Renal cortex interstitium (tissue), 11 donors: ENCODE measurements at regions not wholly inside any gene's neighbourhood (a gene's known extent, or its start where the extent isn't known, plus 50 kb on each side); places are given as distances from the start of the nearest gene placed in this dataset.

Experiments used
- DNase-seq, 11 donors: peaks; one replicate each; pipeline ENCODE4 v3.0.0-alpha.2; 2013; ENCODE audit warnings: low read depth in 9 of 11, low spot score in 4 of 11; ENCODE audit errors: extremely low read depth in 1 of 11

DNA sequence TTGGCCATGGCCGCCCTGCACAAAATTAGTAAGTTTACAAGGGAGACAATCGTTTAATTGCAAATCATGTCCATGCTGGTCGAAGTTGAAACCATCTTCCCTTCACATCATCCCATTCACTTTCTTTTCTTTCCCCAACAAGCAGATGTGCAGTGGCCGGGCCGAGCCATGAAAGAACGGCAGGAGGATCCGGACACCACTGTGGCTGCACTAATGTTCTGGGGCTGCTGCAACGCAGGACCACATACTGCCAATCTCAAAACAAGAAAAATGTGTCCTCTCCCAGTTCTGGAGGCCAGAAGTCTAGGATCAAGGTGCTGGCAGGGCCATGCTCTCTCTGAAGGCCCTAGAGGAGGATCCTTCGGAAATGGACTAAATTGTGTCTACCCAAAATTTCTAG lies 227.4 kb upstream of the MYT1L start:
- DNase-seq = no peak

DNA sequence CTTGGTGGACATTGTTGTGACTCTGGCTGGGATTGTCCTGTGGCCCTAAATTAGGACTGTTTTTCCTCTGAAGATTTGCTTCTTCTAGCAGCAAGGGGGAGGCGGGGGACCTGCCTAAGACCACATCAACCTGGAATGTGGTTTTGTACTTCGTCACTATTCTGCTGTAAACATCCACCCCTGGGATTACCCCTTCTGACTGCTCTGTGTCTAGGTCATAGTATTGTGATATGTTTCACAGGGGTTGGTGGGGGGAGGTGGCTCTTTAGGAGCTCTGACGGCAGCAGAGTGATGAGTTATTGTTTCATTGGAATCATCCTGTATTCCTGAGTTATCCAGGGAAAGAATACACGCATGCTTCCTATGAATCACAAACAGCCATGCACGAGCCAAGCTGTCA lies 226.4 kb upstream of the MYT1L start:
- no peak for DNase-seq

DNA sequence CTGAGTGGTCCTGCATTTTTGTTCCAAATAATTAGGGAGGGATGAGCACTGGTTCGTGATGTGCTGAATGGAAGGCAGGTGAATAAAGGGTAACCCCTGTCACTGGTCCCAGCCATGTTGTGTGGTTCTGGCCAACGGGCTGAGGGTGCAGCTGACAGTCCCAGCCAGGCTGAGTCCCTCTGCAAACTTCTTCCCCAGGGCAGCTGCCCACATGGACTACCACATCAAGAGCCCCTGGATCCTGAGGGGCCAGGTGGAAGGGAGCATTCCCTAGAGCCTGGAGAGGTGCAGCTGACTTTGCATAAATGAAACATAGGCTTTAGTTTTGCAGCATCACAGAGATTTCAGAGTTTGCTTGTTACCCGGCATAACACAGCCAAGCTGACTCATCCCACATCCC lies 219.8 kb upstream of the MYT1L start:
- DNase-seq = no peak

DNA sequence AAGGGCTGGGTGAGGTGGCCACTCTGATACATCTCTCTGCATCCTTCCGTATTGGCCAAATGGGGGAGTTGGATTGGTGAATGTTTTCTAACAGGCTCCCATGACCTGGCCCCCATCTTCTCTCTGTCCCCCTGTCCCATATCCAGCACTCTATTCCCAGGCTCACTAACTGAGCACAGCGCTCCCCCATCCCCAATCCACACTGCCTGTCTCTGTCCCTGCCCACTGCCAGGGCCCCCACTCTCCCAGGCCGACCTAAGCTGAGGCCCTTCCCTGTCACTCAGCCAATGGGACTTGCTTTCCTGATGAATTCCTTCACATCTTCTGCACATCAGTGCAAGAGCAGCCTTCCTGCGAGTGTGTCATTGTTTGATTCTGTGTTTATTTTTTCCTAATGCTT lies 216.8 kb upstream of the MYT1L start:
- no peak for DNase-seq

DNA sequence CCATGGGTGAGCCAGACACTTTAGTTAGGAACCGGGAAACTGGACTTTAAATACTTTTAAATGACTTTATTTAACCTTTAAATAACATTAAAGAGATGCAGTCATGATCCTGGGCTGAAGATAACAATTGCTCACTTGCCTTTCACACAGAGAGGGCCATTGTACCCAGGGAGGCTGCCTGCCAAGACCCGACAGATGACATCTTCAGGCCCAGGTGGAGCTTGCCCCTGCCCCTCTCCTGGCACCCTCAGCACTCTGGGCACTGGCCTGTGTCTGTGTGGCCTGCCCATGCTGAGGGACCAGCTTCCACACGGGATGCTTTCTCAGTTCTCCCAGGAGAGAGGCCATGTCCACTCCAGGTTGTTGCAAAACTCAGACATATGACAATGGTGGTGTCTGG lies 216.4 kb upstream of the MYT1L start:
- DNase-seq = no peak

DNA sequence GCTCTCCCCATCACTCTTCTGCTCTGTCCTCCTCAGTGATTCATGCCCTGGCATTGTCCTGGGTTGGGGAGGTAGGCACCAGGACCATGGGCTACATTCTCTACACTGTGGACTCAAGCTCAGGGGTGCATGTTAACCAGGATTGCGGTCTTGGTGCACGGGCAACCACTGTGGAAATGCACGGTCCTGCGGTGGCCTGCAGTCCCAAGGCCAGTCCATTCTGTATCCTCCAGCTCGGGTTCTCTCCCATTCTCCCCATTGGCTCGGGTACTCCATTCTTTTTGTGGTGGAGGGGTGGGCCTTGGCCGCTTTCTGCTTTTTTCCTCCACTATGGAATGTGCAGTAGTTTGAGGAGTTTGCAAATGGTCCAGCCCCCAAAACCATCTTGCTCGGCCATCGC lies 215.0 kb upstream of the MYT1L start:
- no peak for DNase-seq

DNA sequence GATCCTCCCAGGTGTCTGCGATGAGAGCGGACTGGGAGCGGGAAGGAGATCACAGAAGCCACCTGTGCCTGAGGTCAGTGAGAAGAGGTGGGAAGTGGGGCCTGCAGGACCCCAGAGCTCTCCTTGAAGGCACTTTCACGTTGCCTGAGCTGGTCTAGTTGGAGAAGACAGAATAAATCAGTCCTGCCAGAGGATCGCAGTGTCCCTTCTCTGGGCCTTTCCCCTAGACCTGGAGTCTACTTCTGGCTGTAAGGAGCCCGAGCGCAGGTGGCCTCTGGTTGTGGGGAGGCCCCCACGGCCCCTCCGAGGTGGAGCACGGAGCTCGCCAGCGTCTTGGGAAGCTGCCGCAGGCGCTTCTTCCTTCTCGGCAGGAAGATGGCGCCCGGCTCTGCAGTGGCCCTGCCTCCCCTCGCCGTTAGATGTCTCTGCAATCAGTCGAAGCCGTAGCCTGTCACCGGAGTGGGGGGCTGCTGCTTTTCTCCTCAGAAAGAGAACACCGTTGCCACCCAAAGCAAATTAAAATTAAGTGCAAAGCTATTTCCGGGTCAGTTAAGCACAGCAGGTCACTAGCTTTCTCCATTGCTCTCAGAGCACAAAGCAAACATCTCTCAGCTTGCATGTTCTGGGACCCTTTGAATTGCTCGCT lies 212.0 kb upstream of the MYT1L start:
- DNase-seq = peak in 5 of 11 donors; percentile 29 to 51 (median 45)

DNA sequence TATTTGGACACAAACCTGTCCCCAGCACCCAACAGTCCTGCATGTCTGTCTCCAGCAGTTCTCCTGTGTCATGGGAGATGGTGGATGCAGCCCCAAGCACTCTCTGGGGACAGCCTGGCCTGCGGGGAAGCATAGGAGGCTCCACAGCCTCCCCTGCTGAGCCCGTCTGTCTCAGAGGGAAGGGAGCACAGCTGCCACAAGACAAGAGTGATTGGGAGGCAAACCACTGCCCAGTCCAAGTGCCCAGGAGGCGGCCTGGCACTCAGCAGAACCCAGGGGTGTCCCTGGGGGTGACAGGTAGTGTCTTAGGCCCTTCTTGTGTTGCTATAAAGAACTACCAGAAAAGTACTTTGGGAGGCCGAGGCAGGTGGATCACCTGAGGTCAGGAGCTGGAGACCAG lies 211.2 kb upstream of the MYT1L start:
- DNase-seq = no peak

DNA sequence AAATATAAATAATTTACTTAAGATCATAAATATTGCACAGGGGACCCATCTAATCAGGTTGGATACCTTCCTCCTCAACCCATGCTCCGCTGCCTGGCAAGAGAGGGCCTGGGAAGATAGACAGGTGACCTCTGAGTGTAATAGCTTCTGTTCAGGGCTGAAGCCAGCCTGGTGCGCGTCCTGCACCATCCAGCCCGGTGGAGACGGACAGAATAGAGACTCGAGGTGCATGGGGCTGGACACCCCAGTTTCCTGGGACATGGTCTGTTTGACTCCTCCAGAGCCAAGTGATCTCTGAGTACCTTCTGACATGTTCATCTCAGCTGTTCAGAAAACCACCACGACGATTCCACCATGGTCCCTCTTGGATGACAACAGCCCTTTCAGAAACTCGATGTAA lies 209.3 kb upstream of the MYT1L start:
- no peak for DNase-seq

DNA sequence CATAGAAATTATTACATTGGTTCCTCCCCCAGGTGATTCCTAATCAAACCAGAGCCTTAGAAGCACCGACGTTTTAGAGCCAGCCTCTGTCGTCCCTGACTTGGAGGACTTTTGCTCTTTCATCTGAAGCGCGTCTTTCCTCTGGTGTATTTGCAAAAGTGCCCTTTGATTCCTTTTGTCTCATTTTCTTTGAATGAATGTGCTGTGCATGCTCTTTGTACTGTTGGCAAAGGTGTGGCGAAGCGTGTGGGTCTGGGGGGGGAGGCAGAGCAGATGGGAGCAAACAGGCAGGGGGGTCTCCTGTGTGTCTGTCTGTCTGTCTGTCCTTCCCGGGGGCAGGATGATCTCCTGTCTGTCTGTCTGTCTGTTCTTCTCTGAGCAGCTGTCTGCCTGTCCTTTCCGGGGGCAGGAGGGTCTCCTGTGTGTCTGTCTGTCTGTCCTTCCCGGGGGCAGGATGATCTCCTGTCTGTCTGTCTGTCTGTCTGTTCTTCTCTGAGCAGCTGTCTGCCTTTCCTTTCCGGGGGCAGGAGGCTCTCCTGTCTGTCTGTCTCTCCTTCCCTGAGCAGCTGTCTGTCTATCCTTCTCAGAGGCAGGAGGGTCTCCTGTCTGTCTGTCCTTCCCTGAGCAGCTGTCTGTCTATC lies 205.5 kb upstream of the MYT1L start:
- DNase-seq = no peak

DNA sequence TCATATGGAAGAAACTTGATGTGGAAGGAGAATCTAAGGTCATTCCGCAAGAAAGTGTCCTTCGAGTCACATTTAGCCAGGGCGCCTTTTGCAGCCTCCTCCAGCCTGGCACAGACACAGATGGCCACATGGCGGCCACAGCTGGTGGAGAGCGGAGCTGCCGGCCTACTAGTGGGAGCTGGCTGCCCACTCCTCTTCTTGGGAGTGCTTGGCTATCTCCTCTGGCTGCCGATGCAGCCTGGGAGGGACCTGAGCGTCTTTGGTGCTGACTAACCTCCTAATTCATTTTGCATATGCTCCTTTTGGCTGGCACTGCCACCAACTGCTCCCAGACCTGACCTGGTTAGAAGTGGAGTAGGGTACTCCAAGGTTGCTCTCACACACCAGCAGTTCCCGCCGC lies 199.3 kb upstream of the MYT1L start:
- DNase-seq = no peak

DNA sequence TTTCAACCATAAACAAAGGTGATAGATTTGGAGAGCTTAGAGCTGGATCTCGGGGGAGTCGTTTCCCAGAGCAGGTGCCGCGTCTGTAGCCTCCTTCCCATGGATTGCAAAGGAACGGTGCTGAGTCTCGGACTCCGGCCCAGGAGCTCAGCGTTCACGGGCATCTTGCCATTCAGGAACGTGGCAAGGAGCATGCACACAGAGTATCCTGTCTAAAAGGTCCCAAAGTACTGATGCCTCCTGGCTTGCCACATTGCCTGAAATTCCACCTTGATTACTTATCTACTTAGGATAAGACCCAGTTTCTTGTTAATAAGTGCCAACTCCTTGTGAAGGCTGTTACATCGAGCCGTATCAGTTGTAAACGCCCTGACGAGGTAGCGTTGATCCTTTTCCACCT lies 197.8 kb upstream of the MYT1L start:
- DNase-seq = no peak

DNA sequence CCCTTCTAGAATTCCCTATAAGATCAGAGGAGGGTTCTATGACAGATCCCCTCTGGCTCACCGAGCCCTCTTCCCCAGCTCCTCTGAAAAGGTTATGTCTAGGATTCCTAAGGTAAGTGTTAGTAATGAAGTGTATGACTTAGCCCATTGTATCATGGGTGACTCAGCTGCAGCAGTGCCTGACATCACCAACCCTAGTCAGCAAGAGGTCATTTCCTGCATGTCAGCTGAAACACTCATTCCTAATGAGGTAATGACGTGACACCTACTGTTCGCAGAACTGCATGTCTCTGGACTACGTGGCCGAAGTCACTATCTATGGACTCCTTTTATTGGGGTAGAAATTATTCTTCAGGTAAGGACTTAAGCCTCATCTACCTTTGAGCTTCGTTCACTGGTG lies 196.1 kb upstream of the MYT1L start:
- DNase-seq = no peak

DNA sequence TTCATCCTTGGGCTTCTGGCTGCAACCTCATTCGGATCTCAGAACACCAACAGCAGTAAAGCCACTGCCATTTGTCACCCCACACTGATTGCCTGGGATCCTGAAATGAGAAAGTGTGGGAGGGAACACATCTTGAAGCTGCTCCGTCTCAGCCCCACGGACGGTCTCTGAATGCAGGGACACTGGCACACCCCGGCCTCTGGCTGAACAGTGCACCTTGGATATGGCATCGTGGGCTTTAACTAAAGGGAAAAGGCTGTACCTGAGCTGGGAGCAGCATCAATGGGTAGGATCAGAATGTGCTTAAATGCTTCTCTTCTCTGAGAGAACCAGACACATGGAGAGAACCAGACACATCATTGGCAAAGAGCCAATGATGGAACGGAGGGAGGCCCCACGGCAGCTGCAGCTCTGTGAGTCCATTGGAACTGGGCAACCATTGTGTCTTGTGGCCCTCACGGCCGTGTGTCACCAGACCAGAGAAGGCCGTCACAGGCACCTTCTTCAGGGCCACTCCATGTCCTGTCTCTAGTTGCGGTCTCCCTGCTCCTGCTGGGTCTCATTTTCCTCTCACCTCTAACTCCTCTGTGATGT lies 193.4 kb upstream of the MYT1L start:
- DNase-seq = no peak

DNA sequence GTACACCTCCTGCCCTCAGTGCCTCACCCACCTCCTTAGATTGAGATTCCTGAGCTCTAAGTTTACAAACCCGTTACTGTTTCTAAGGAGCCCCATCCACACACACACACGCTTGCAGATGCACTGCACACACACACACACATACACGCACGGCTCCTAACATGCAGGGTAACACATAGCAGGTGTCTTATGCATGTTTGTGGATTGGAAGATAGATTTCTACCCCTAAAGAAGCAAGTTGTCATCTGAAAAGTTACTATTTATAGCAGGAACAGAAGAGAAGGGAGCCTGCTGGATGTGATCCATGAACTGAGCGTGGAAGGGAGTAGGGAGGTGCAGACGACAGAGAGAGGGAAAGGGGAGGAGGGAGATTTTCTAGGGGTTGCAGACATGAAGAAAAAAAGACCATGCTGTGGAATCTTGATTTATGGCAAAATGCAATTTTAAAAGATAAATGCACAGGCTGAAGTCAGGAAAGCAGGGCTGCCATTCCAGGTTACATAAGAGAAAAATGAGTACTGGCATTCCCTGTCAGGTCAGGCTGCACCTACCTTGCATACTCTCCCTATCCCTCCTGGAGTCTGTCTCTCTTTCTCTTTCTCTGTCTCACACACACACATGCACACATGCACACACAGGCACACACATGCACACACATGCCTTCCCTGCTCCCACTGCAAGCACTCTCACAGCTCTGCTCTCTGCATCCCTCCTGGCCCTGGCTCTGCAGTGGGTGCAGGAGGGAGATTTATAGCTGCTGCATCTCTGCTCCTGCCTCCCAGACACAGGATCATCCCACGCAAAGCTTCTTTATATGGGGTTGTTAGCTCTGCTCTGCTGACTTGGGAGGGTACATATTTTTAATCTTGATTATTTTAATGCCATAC lies 192.6 kb upstream of the MYT1L start:
- no peak for DNase-seq

DNA sequence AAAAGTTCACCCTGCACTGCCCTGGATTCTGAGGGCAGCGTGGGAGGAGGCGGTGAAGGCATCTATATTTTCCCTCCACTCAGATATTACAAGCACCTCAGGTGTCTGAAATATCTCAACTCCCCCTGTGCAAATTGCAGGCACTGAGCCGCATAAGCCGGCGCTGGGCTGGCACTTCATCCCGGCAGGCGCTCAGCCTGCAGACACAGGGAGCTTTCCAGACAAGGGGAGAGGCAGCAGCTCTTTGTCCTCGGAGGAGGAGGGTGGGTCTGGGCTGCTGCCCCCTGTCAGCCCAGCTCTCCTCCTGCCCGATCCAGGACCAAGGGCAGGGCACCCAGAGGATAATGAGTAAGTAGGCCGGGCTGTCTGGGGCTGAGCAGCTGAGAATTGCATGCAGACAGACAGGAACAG lies 189.3 kb upstream of the MYT1L start:
- no peak for DNase-seq

DNA sequence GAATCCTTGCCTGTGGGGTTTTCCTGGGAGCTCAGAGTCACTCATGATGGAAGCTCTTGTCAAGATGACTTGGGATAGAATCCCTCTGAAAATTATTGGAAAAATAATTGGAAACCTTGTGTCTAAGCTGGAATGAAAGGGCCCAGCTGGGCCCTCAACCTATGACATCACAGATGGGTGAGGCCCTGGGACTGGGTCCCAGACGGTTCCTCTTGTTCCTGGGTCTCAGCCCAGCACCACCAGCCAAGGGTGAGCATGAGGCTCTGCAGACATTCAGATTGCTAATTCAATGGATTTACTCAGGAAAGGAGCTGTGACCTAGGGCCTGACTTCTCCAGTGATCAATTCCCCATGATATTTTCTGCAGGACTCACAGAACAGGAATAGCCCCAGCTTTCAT lies 188.3 kb upstream of the MYT1L start:
- no peak for DNase-seq

DNA sequence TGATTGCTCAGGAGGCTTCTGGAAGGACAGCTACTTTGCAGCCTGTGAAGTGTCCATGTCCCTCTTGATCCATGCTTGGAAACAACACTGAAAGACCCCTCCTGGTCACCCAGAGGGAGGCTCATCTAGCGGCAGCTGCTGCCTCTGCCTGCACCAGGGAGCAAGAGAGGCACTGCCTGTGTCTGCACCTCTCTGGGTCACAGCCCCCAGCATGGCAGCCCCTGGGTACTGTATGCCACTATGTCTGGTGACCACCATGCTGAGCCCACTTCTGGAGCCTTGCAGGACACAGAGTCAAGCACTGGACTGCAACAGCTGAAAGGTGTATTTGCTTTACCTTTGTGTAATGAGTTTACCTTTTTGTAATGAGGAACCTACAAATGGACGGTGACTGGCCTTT lies 186.3 kb upstream of the MYT1L start:
- DNase-seq = no peak

DNA sequence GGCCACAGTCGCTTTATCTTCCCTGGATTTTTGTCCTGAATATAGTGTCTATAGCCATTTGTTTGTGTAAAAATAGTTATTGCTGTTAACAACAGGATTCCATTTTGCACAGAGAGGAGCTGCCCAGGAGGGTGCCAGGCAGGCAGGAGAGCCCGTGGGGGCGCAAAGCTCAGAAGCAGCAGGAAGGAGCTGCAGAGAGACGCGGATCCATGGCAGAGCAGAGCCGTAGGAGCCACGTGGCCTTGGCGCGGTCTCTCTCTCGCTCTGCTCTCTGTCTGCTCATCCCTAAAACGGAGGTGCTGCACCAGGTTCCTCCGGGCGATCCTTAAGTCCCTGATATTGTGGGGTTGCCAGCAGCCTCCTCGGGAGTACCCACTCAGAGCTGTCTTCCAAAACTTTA lies 185.3 kb upstream of the MYT1L start:
- DNase-seq = no peak

DNA sequence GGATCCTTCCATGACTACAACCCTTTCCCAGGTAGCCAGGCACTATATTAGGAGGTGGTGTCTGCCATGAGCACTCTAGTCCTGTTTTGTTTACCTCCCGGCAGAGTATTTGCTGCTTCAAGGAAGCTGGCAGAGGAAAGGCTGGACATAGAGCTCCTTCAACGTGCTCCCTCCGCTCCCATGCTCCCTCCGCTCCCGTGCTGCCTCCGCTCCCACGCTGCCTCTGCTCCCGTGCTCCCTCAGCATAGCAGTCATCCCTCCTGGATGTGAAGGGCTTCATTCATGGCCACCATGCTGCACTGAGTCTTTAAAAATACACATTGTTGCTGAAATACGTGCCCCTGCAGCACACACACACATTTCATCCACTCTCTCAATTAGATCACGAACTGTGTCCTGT lies 181.9 kb upstream of the MYT1L start:
- no peak for DNase-seq
